Neural cell (in vitro differentiated cells): ENCODE measurements at regions not wholly inside any gene's neighbourhood (a gene's known extent, or its start where the extent isn't known, plus 50 kb on each side); places are given as distances from the start of the nearest gene placed in this dataset.

Source experiments
- EZH2 ChIP-seq: fragments of 200-600, 300-800 bp; shearing (Covaris generic), sonication (generic); IDR thresholded peaks from 2 replicates; pipeline ENCODE4 v1.6.1; 2014; ENCODE audit warnings: antibody characterized with exemption, low read length, borderline replicate concordance, mild to moderate bottlenecking; ENCODE audit not compliant: insufficient read depth, poor library complexity, severe bottlenecking
- POLR2AphosphoS5 ChIP-seq: IDR thresholded peaks from 2 replicates; pipeline ENCODE4 v1.6.1; 2012
- RAD21 ChIP-seq: fragments of 450-650 bp; conservative IDR thresholded peaks from 2 replicates; pipeline ENCODE4 v1.6.1; 2014; ENCODE audit warnings: antibody characterized with exemption, mild to moderate bottlenecking, moderate library complexity
- REST ChIP-seq: IDR thresholded peaks from 2 replicates; pipeline ENCODE4 v1.6.1; 2012; ENCODE audit warnings: borderline replicate concordance
- SMC3 ChIP-seq: fragments of 450-650 bp; conservative IDR thresholded peaks from 2 replicates; pipeline ENCODE4 v1.6.1; 2014; ENCODE audit warnings: antibody characterized with exemption, mild to moderate bottlenecking, moderate library complexity; ENCODE audit not compliant: poor library complexity
- TAF1 ChIP-seq: IDR thresholded peaks from 2 replicates; pipeline ENCODE4 v1.6.1; 2012; ENCODE audit warnings: low read depth
- TF ChIP-seq, protein P1 (sequence below): fragments of 450-650 bp; IDR thresholded peaks from 2 replicates; pipeline ENCODE4 v1.5.1; 2014; ENCODE audit warnings: antibody characterized with exemption, mild to moderate bottlenecking, moderate library complexity; ENCODE audit not compliant: poor library complexity, severe bottlenecking

- no peak for TF ChIP-seq EZH2
- TF ChIP-seq, protein P1, sequence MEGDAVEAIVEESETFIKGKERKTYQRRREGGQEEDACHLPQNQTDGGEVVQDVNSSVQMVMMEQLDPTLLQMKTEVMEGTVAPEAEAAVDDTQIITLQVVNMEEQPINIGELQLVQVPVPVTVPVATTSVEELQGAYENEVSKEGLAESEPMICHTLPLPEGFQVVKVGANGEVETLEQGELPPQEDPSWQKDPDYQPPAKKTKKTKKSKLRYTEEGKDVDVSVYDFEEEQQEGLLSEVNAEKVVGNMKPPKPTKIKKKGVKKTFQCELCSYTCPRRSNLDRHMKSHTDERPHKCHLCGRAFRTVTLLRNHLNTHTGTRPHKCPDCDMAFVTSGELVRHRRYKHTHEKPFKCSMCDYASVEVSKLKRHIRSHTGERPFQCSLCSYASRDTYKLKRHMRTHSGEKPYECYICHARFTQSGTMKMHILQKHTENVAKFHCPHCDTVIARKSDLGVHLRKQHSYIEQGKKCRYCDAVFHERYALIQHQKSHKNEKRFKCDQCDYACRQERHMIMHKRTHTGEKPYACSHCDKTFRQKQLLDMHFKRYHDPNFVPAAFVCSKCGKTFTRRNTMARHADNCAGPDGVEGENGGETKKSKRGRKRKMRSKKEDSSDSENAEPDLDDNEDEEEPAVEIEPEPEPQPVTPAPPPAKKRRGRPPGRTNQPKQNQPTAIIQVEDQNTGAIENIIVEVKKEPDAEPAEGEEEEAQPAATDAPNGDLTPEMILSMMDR, result no peak
- TF ChIP-seq POLR2AphosphoS5, result no peak
- no peak for TF ChIP-seq SMC3
- no peak for TF ChIP-seq TAF1
- no peak for TF ChIP-seq REST
- TF ChIP-seq RAD21, result no peak
Observed at GRCh38 chr2:18474700-18475099, 85.8 kb downstream of the RDH14 start.
